ENCODE measurements at regions not wholly inside any gene's neighbourhood (a gene's known extent, or its start where the extent isn't known, plus 50 kb on each side); places are given as distances from the start of the nearest gene placed in this dataset.

DNA sequence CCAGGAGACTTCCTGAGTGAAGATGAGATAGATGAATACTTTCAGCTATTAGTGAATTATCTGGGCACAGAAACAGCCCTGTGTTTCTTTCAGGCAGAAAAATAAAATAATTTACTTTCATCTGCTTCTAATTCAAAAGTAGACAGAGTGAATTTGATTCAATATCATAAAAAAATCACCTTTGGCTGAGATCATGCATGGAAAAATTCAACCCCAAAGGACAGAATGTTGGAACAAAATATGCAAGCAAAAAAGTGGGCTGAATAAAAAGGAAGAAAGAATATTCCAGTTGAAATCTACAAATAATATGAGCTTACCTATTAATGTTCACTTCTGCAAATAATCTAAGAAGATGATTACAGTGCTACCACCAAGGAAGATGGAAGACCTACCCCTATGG, 546.9 kb downstream of the TFAP2B start:
- H3K4me1 ChIP-seq, result no peaks in the 10 kb centered on the region
- TF ChIP-seq POLR2A (IDR thresholded peaks at IDR 0.05) (no peak), EP300 (IDR thresholded peaks at IDR 0.05) (no peak), POLR2AphosphoS5 (IDR thresholded peaks at IDR 0.05) (no peak)
- TF ChIP-seq, protein P1, sequence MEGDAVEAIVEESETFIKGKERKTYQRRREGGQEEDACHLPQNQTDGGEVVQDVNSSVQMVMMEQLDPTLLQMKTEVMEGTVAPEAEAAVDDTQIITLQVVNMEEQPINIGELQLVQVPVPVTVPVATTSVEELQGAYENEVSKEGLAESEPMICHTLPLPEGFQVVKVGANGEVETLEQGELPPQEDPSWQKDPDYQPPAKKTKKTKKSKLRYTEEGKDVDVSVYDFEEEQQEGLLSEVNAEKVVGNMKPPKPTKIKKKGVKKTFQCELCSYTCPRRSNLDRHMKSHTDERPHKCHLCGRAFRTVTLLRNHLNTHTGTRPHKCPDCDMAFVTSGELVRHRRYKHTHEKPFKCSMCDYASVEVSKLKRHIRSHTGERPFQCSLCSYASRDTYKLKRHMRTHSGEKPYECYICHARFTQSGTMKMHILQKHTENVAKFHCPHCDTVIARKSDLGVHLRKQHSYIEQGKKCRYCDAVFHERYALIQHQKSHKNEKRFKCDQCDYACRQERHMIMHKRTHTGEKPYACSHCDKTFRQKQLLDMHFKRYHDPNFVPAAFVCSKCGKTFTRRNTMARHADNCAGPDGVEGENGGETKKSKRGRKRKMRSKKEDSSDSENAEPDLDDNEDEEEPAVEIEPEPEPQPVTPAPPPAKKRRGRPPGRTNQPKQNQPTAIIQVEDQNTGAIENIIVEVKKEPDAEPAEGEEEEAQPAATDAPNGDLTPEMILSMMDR (IDR thresholded peaks at IDR 0.05), result no peak
- no peak overlapping the region for H3K27ac ChIP-seq
- H3K4me3 ChIP-seq, result no peak overlapping the region
- no peak for DNase-seq (ENCODE audit: low spot score in 2 of 2)
- no peaks in the 10 kb centered on the region for H3K36me3 ChIP-seq
- no peaks in the 10 kb centered on the region for H3K27me3 ChIP-seq
- no peaks in the 10 kb centered on the region for H3K9me3 ChIP-seq

DNA sequence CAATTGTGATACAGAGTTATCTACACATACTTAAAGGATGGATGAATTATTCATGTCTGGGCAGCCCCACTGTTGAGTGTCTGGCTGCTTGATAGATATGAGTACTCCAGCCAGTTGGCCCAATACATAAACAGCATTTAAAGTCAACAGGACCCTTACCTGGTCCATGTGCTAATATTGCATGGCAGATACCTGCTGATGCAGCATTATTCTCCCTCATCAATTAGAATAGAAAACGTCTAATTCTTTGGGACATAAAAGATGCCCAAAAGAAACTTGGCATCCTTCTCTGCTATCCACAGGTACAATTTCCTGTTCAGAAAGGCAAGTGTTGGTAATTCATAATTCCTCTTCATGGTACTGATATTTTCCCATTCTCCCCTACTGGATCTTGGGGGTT, 550.8 kb downstream of the TFAP2B start:
- no peaks in the 10 kb centered on the region for H3K4me1 ChIP-seq
- 86% methylated on average over 1 of the region's 1 CpG for WGBS
- H3K9me3 ChIP-seq, result no peaks in the 10 kb centered on the region
- no peak for TF ChIP-seq EP300 (IDR thresholded peaks at IDR 0.05)
- TF ChIP-seq POLR2AphosphoS5 (IDR thresholded peaks at IDR 0.05), result no peak
- TF ChIP-seq POLR2A (IDR thresholded peaks at IDR 0.05), result no peak
- TF ChIP-seq, protein P1 (IDR thresholded peaks at IDR 0.05), result no peak
- H3K27ac ChIP-seq, result no peak overlapping the region
- no peak overlapping the region for H3K4me3 ChIP-seq
- no peaks in the 10 kb centered on the region for H3K36me3 ChIP-seq
- no peaks in the 10 kb centered on the region for H3K27me3 ChIP-seq
- no peak for DNase-seq (ENCODE audit: low spot score in 2 of 2)

DNA sequence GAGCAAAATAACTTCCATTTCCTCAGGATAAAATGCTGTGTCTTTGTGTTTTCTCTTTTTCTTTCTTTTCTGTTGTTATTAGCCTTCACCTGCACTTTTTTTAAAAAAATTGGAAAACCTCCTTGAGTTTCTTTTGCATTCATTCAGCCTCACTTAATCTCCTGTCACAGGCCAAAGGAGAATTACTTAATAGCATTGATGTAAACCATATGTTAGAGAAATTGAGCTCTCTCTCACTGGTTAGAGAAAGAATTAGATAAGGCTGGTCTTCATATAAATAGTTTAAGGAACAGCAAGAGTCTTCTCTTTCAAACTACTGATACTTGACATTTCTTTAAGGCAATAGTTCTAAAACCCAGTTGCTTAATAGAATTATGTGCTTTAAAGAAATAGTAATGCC, 564.2 kb downstream of the TFAP2B start:
- Histone ChIP-seq H3K9me3 (peaks cover 3% of the 10 kb centered on the region), H3K27me3 (no peaks in the 10 kb centered on the region), H3K27ac (no peak overlapping the region), H3K4me1 (no peaks in the 10 kb centered on the region), H3K36me3 (no peaks in the 10 kb centered on the region), H3K4me3 (no peak overlapping the region)
- no peak for TF ChIP-seq POLR2A (IDR thresholded peaks at IDR 0.05)
- TF ChIP-seq, protein P1 (IDR thresholded peaks at IDR 0.05), result no peak
- no peak for TF ChIP-seq EP300 (IDR thresholded peaks at IDR 0.05)
- TF ChIP-seq POLR2AphosphoS5 (IDR thresholded peaks at IDR 0.05), result no peak
- DNase-seq (ENCODE audit: low spot score in 2 of 2), result no peak

DNA sequence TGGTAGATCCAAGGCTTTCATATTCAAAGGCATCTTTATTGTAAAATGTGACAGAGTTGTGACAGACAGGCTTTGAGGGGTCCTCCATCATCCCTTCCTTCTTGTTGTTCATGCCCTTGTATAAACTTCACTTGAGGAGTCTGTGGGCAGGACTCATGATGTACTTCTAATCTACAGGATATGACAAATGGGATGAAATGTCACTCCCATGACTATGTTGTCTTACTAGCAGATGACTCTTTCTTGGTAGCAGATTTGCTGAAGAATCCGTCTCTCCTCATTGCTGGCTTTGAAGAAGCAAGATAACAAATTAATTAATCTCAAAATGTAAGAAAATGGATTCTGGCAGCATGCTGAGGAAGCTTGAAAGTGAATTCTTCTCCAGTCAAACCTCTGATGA, 566.1 kb downstream of the TFAP2B start:
- no peak for DNase-seq (ENCODE audit: low spot score in 2 of 2)
- Histone ChIP-seq H3K4me3 (no peak overlapping the region), H3K27ac (no peak overlapping the region), H3K36me3 (no peaks in the 10 kb centered on the region), H3K9me3 (peaks cover 3% of the 10 kb centered on the region), H3K4me1 (no peaks in the 10 kb centered on the region), H3K27me3 (no peaks in the 10 kb centered on the region)
- 91% methylated on average over 1 of the region's 1 CpG for WGBS
- TF ChIP-seq POLR2AphosphoS5 (IDR thresholded peaks at IDR 0.05) (no peak), POLR2A (IDR thresholded peaks at IDR 0.05) (no peak), EP300 (IDR thresholded peaks at IDR 0.05) (no peak)
- TF ChIP-seq, protein P1 (IDR thresholded peaks at IDR 0.05), result no peak

DNA sequence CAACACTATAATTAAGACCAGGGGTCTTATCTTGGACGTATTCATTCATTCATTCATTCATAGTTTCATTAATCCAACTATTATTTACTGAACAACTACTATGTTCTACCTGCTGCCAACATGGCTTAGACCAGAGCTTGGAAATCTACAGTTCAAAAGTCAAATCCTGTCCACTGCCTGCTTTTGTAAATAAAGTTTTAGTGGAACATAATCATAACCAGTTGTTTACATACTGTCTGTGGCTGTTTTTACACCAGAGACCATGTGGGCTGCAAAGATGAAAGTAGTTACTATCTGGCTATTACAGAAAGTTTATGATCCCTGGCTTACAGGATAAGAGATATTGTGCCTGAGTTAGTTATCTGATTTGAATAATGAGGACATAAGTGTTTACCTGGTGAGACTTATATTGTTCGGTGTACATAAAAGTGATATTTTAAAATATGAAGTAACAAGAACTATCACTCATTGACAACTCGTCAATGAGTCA, 567.7 kb downstream of the TFAP2B start:
- no peaks in the 10 kb centered on the region for H3K4me1 ChIP-seq
- TF ChIP-seq, protein P1 (IDR thresholded peaks at IDR 0.05), result no peak
- no peak for TF ChIP-seq POLR2A (IDR thresholded peaks at IDR 0.05)
- no peak overlapping the region for H3K27ac ChIP-seq
- no peaks in the 10 kb centered on the region for H3K36me3 ChIP-seq
- no peak for DNase-seq (ENCODE audit: low spot score in 2 of 2)
- no peaks in the 10 kb centered on the region for H3K27me3 ChIP-seq
- no peak overlapping the region for H3K4me3 ChIP-seq
- H3K9me3 ChIP-seq, result peaks cover 3% of the 10 kb centered on the region
- WGBS, result 53% methylated on average over 3 of the region's 3 CpGs

Measured in suprapubic skin (tissue), 4 donors.